ENCODE measurements at regions not wholly inside any gene's neighbourhood (a gene's known extent, or its start where the extent isn't known, plus 50 kb on each side); places are given as distances from the start of the nearest gene placed in this dataset.

- TF ChIP-seq, protein P1, sequence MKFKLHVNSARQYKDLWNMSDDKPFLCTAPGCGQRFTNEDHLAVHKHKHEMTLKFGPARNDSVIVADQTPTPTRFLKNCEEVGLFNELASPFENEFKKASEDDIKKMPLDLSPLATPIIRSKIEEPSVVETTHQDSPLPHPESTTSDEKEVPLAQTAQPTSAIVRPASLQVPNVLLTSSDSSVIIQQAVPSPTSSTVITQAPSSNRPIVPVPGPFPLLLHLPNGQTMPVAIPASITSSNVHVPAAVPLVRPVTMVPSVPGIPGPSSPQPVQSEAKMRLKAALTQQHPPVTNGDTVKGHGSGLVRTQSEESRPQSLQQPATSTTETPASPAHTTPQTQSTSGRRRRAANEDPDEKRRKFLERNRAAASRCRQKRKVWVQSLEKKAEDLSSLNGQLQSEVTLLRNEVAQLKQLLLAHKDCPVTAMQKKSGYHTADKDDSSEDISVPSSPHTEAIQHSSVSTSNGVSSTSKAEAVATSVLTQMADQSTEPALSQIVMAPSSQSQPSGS (IDR thresholded peaks at IDR 0.05; ENCODE audit: low read length): no peak
- TF ChIP-seq SRF (IDR thresholded peaks at IDR 0.05; ENCODE audit: low read depth, low read length): no peak
Observed at GRCh38 chr2:64356906-64357305, 97.1 kb upstream of the LGALSL start (continued).

Measured in H1 (cell line).